HG02852 (cell line): ENCODE measurements at regions not wholly inside any gene's neighbourhood (a gene's known extent, or its start where the extent isn't known, plus 50 kb on each side); places are given as distances from the start of the nearest gene placed in this dataset.
A peak's percentile ranks its signal among the peaks of the same experiment; 100 is the strongest.

Experiments used
- ATAC-seq: cut with Tn5 transposase; IDR thresholded peaks from one replicate; pipeline ENCODE4 v1.9.1; 2021; ENCODE audit warnings: mild to moderate bottlenecking, moderate library complexity; ENCODE audit not compliant: unreplicated experiment

GRCh38 chr4:137762591-137762990 is 230.3 kb upstream of the PCDH18 start:
- ATAC-seq: no peak

GRCh38 chr4:137754652-137755471 is 222.6 kb upstream of the PCDH18 start:
- ATAC-seq: no peak

GRCh38 chr4:137749466-137749865 is 217.2 kb upstream of the PCDH18 start:
- ATAC-seq: no peak

- no peak for ATAC-seq
Observed at GRCh38 chr4:137748616-137749015, 216.3 kb upstream of the PCDH18 start.

- no peak for ATAC-seq
Observed at GRCh38 chr4:137740141-137740540, 207.8 kb upstream of the PCDH18 start.

GRCh38 chr4:137739391-137739790 is 207.1 kb upstream of the PCDH18 start:
- no peak for ATAC-seq

GRCh38 chr4:137738375-137738990 is 206.2 kb upstream of the PCDH18 start:
- no peak for ATAC-seq

- ATAC-seq: no peak
Observed at GRCh38 chr4:137735561-137736104, 203.3 kb upstream of the PCDH18 start.

- peak; percentile 81 for ATAC-seq
Observed at GRCh38 chr4:137733174-137734141, 201.2 kb upstream of the PCDH18 start.

GRCh38 chr4:137722910-137723309 is 190.6 kb upstream of the PCDH18 start:
- ATAC-seq: no peak

GRCh38 chr4:137711502-137711901 is 179.2 kb upstream of the PCDH18 start:
- ATAC-seq: no peak

- no peak for ATAC-seq
Observed at GRCh38 chr4:137707626-137708025, 175.3 kb upstream of the PCDH18 start.

GRCh38 chr4:137707102-137707620 is 174.9 kb upstream of the PCDH18 start:
- no peak for ATAC-seq

- no peak for ATAC-seq
Observed at GRCh38 chr4:137705171-137705783, 173.0 kb upstream of the PCDH18 start.

- ATAC-seq: no peak
Observed at GRCh38 chr4:137703195-137703594, 170.9 kb upstream of the PCDH18 start.

- no peak for ATAC-seq
Observed at GRCh38 chr4:137702512-137702911, 170.2 kb upstream of the PCDH18 start.

GRCh38 chr4:137701401-137701800 is 169.1 kb upstream of the PCDH18 start:
- no peak for ATAC-seq

GRCh38 chr4:137700751-137701150 is 168.5 kb upstream of the PCDH18 start:
- no peak for ATAC-seq

GRCh38 chr4:137700072-137700471 is 167.8 kb upstream of the PCDH18 start:
- ATAC-seq: no peak

GRCh38 chr4:137694138-137694537 is 161.8 kb upstream of the PCDH18 start:
- ATAC-seq: no peak
